IMR-90 (cell line): ENCODE measurements at regions not wholly inside any gene's neighbourhood (a gene's known extent, or its start where the extent isn't known, plus 50 kb on each side); places are given as distances from the start of the nearest gene placed in this dataset.

Experiments used
- ATAC-seq: fragments of 200-7000 bp; cut with Tn5 transposase; 2 replicates; pipeline ENCODE4 v1.9.1; 2020; ENCODE audit warnings: low read depth, mild to moderate bottlenecking, moderate library complexity
- BruUV-seq: library from RNA; stranded (reverse); fragments of 400-500 nt; replicated peaks from 2 replicates; lab custom pipeline; 2021; lab: Mats Ljungman, UMichigan
- CTCF ChIA-PET: fragments of 300-600 bp; formaldehyde crosslinking; extraction: SDS; loops from one replicate; lab custom pipeline; 2021; ENCODE audit warnings: antibody characterized with exemption; lab: Yijun Ruan, JAX
- POLR2A ChIA-PET: fragments of 300-600 bp; sonication (Branson Sonifier 250); formaldehyde crosslinking; loops from one replicate; lab custom pipeline; 2022; ENCODE audit warnings: antibody characterized with exemption; ENCODE audit not compliant: unreplicated experiment; lab: Charles Lee
- DNase-seq: peaks from one replicate; pipeline ENCODE4 v3.0.0; 2013
- H2AFZ ChIP-seq: replicated peaks from 2 replicates; pipeline ENCODE3; 2013; ENCODE audit warnings: low read length, mild to moderate bottlenecking; ENCODE audit not compliant: poor library complexity
- H2AK5ac ChIP-seq: 2 replicates; pipeline ENCODE4 v1.6.1; 2013; ENCODE audit warnings: low read depth, low read length, inconsistent platforms
- H2AK9ac ChIP-seq: replicated peaks from 2 replicates; pipeline ENCODE3; 2013; ENCODE audit warnings: mild to moderate bottlenecking, low read depth, low read length, moderate library complexity; ENCODE audit not compliant: poor library complexity
- H2BK120ac ChIP-seq: 2 replicates; pipeline ENCODE4 v1.6.1; 2013; ENCODE audit warnings: low read depth, low read length, inconsistent platforms
- H2BK15ac ChIP-seq: 3 replicates; pipeline ENCODE4 v1.6.1; 2013; ENCODE audit warnings: low read depth, low read length, inconsistent platforms
- H2BK20ac ChIP-seq: 2 replicates; pipeline ENCODE4 v1.6.1; 2013; ENCODE audit warnings: low read depth, mild to moderate bottlenecking, inconsistent platforms, low read length, moderate library complexity
- H2BK5ac ChIP-seq: 2 replicates; pipeline ENCODE4 v1.6.1; 2013; ENCODE audit warnings: mild to moderate bottlenecking, low read depth, low read length, inconsistent platforms; ENCODE audit not compliant: poor library complexity, severe bottlenecking
- H3K14ac ChIP-seq: replicated peaks from 2 replicates; pipeline ENCODE4 v1.6.1; 2013; ENCODE audit warnings: low read depth, low read length, inconsistent platforms
- H3K18ac ChIP-seq: 2 replicates; pipeline ENCODE4 v1.6.1; 2013; ENCODE audit warnings: low read depth, low read length, control low read depth
- H3K23ac ChIP-seq: 2 replicates; pipeline ENCODE4 v1.6.1; 2013; ENCODE audit warnings: low read depth, low read length, inconsistent platforms
- H3K27ac ChIP-seq: 2 replicates; pipeline ENCODE4 v1.5.1; 2013; ENCODE audit warnings: mild to moderate bottlenecking, control low read depth, low read length; ENCODE audit not compliant: insufficient read depth
- H3K27me3 ChIP-seq: 2 replicates; pipeline ENCODE4 v1.6.1; 2013; ENCODE audit warnings: low read length; ENCODE audit not compliant: control insufficient read depth, insufficient read depth
- H3K36me3 ChIP-seq: 2 replicates; pipeline ENCODE4 v1.6.1; 2013; ENCODE audit warnings: low read length, mixed read lengths; ENCODE audit not compliant: control insufficient read depth, insufficient read depth
- H3K4ac ChIP-seq: 2 replicates; pipeline ENCODE4 v1.6.1; 2013; ENCODE audit warnings: low read depth, low read length, inconsistent platforms
- H3K4me1 ChIP-seq: 2 replicates; pipeline ENCODE4 v1.6.1; 2013; ENCODE audit warnings: low read length, mixed read lengths; ENCODE audit not compliant: control insufficient read depth, insufficient read depth
- H3K4me2 ChIP-seq: 2 replicates; pipeline ENCODE4 v1.6.1; 2013; ENCODE audit warnings: low read depth, mild to moderate bottlenecking, control low read depth, low read length, moderate library complexity
- H3K4me3 ChIP-seq: 2 replicates; pipeline ENCODE4 v1.5.1; 2013; ENCODE audit warnings: low read depth, mild to moderate bottlenecking, control low read depth, low read length, moderate library complexity; ENCODE audit not compliant: insufficient read depth
- H3K56ac ChIP-seq: 2 replicates; pipeline ENCODE4 v1.6.1; 2013; ENCODE audit warnings: low read length, inconsistent platforms; ENCODE audit not compliant: insufficient read depth; ENCODE audit errors: extremely low read depth
- H3K79me1 ChIP-seq, 2 experiments: 2 replicates each; pipeline ENCODE4 v1.6.1; 2013; ENCODE audit warnings: low read length in 2 of 2, inconsistent platforms in 1 of 2, low read depth in 1 of 2
- H3K9ac ChIP-seq: 2 replicates; pipeline ENCODE4 v1.6.1; 2013; ENCODE audit warnings: low read depth, low read length, control low read depth
- H3K9me1 ChIP-seq: 2 replicates; pipeline ENCODE4 v1.6.1; 2013; ENCODE audit warnings: low read length, inconsistent platforms; ENCODE audit not compliant: insufficient read depth
- H3K9me3 ChIP-seq: 2 replicates; pipeline ENCODE4 v1.6.1; 2013; ENCODE audit warnings: low read length; ENCODE audit not compliant: control insufficient read depth, insufficient read depth
- H4K20me1 ChIP-seq: 2 replicates; pipeline ENCODE4 v1.6.1; 2013; ENCODE audit warnings: low read length, inconsistent platforms; ENCODE audit not compliant: insufficient read depth
- H4K5ac ChIP-seq: 2 replicates; pipeline ENCODE4 v1.6.1; 2013; ENCODE audit warnings: mild to moderate bottlenecking, low read depth, low read length, control low read depth
- H4K8ac ChIP-seq, 2 experiments: 2 replicates each; pipeline ENCODE4 v1.6.1; 2013; ENCODE audit warnings: low read depth in 2 of 2, low read length in 2 of 2, control low read depth in 1 of 2, inconsistent platforms in 1 of 2
- H4K91ac ChIP-seq: 2 replicates; pipeline ENCODE4 v1.6.1; 2013; ENCODE audit warnings: low read depth, low read length, inconsistent platforms; ENCODE audit not compliant: insufficient read depth
- CHD1 ChIP-seq: IDR thresholded peaks from 2 replicates; pipeline ENCODE4 v1.6.1; 2012; ENCODE audit warnings: low read depth, low read length, improper control_type of control experiment
- MAZ ChIP-seq: IDR thresholded peaks from 2 replicates; pipeline ENCODE4 v1.6.1; 2012; ENCODE audit warnings: low read depth, mild to moderate bottlenecking, low read length, improper control_type of control experiment, moderate library complexity, borderline replicate concordance
- NFE2L2 ChIP-seq: fragments of 150-350 bp; IDR thresholded peaks from 2 replicates; pipeline ENCODE4 v1.6.1; 2016; ENCODE audit warnings: low read depth, mild to moderate bottlenecking, low read length
- RAD21 ChIP-seq: IDR thresholded peaks from 2 replicates; pipeline ENCODE4 v1.6.1; 2012; ENCODE audit warnings: low read length, improper control_type of control experiment
- USF2 ChIP-seq: fragments of 150-350 bp; IDR thresholded peaks from 2 replicates; pipeline ENCODE4 v1.6.1; 2017; ENCODE audit warnings: mild to moderate bottlenecking, antibody characterized with exemption, low read length, low read depth
- dilution Hi-C: fragments of 300-500 bp; cut with HindIII; formaldehyde crosslinking; loops from one replicate; pipeline ENCODE4 v1.14.3; 2018; ENCODE audit warnings: low sequenced_read_pairs; ENCODE audit not compliant: unreplicated experiment
- in situ Hi-C: fragments of 300-500 bp; cut with MboI; formaldehyde crosslinking; loops from 3 replicates; pipeline ENCODE4 v1.14.3; 2019; ENCODE audit warnings: low sequenced_read_pairs, inconsistent platforms, mixed read lengths
- intact Hi-C: fragments of 100-400 bp; cut with micrococcal nuclease; formaldehyde crosslinking; loops from 2 replicates; pipeline ENCODE4 v1.10.0; 2022

- H3K9ac ChIP-seq = no peak overlapping the region
- no peak overlapping the region for H2AK5ac ChIP-seq
- dilution Hi-C loops = no loop called here
- H2AFZ ChIP-seq = no peak overlapping the region
- H3K9me1 ChIP-seq = no peaks in the 10 kb centered on the region
- H2BK20ac ChIP-seq = no peak overlapping the region
- H3K79me1 ChIP-seq = no peaks in the 10 kb centered on the region
- ChIA-PET CTCF (no interaction called here), POLR2A (no interaction called here)
- no peak for ATAC-seq
- no TSS peak for BruUV-seq
- H3K36me3 ChIP-seq = no peaks in the 10 kb centered on the region
- H3K4me2 ChIP-seq = no peak overlapping the region
- no peaks in the 10 kb centered on the region for H3K27me3 ChIP-seq
- TF ChIP-seq NFE2L2 = no peak
- no peak for TF ChIP-seq USF2
- TF ChIP-seq RAD21 = no peak
- no peak for TF ChIP-seq CHD1
- TF ChIP-seq MAZ = no peak
- no peak overlapping the region for H3K23ac ChIP-seq
- H2BK120ac ChIP-seq = no peak overlapping the region
- no peak overlapping the region for H3K4ac ChIP-seq
- in situ Hi-C loops = no loop called here
- no peak overlapping the region for H2AK9ac ChIP-seq
- H4K8ac ChIP-seq = no peak overlapping the region
- no peaks in the 10 kb centered on the region for H4K20me1 ChIP-seq
- no peak overlapping the region for H4K5ac ChIP-seq
- no peak overlapping the region for H3K14ac ChIP-seq
- no peak overlapping the region for H4K91ac ChIP-seq
- H3K18ac ChIP-seq = no peak overlapping the region
- no peak overlapping the region for H2BK5ac ChIP-seq
- no peak for DNase-seq
- H3K4me1 ChIP-seq = no peaks in the 10 kb centered on the region
- H3K56ac ChIP-seq = no peak overlapping the region
- H3K4me3 ChIP-seq = no peak overlapping the region
- H2BK15ac ChIP-seq = no peak overlapping the region
- H3K27ac ChIP-seq = no peak overlapping the region
- intact Hi-C loops = no loop called here
- H3K9me3 ChIP-seq = peaks cover 8% of the 10 kb centered on the region
Measured at GRCh38 chr12:31846405-31846804, 112.8 kb upstream of the RESF1 start.
